ENCODE measurements at regions not wholly inside any gene's neighbourhood (a gene's known extent, or its start where the extent isn't known, plus 50 kb on each side); places are given as distances from the start of the nearest gene placed in this dataset.

- Histone ChIP-seq H2AFZ (ENCODE audit: low read depth, low read length) (no peak overlapping the region), H3K27ac (ENCODE audit: extremely low read depth, low read depth, low read length) (no peak overlapping the region), H3K9me3 (replicated peaks; ENCODE audit: control insufficient read depth, insufficient read depth, low read depth, low read length) (no peaks in the 10 kb centered on the region), H3K4me2 (ENCODE audit: insufficient read depth, low read length) (no peak overlapping the region), H3K4me3 (no peak overlapping the region), H3K36me3 (ENCODE audit: control insufficient read depth, insufficient read depth, low read length) (no peaks in the 10 kb centered on the region), H4K20me1 (replicated peaks; ENCODE audit: control insufficient read depth, insufficient read depth, low read length) (no peaks in the 10 kb centered on the region), H3K27me3 (ENCODE audit: control insufficient read depth in 2 of 2, insufficient read depth in 2 of 2, low read length in 2 of 2) (peaks cover 0 to 5% of the 10 kb centered on the region in 2 experiments; a peak in 1 of 5 replicates), H3K4me1 (replicated peaks in 1 of 2; ENCODE audit: control insufficient read depth in 2 of 2, insufficient read depth in 2 of 2, low read length in 2 of 2) (no peaks in the 10 kb centered on the region), H3K9ac (ENCODE audit: insufficient read depth in 1 of 2, low read depth in 2 of 2, low read length in 2 of 2) (no peak overlapping the region), H3K9me1 (ENCODE audit: control insufficient read depth, insufficient read depth, low read length) (no peaks in the 10 kb centered on the region), H3K79me2 (ENCODE audit: control insufficient read depth, insufficient read depth, low read length) (no peaks in the 10 kb centered on the region)
- ATAC-seq (no peak), DNase-seq (ENCODE audit: extremely low read depth in 1 of 4, low spot score in 3 of 4) (no peak), FAIRE-seq (no peak)
- in situ Hi-C loops (cut with MboI) = no loop called here
- intact Hi-C loops (cut with micrococcal nuclease) = no loop called here
- ChIA-PET CTCF (ENCODE audit: low intra/inter-chr PET ratio) (no interaction called here), POLR2A (no interaction called here)
- no TSS peak for BruUV-seq (replicated peaks)
- 0% methylated on average over 7 of the region's 7 CpGs for WGBS (ENCODE audit: insufficient coverage, low coverage, missing lambda C conversion rate)
- TF ChIP-seq, protein P1, sequence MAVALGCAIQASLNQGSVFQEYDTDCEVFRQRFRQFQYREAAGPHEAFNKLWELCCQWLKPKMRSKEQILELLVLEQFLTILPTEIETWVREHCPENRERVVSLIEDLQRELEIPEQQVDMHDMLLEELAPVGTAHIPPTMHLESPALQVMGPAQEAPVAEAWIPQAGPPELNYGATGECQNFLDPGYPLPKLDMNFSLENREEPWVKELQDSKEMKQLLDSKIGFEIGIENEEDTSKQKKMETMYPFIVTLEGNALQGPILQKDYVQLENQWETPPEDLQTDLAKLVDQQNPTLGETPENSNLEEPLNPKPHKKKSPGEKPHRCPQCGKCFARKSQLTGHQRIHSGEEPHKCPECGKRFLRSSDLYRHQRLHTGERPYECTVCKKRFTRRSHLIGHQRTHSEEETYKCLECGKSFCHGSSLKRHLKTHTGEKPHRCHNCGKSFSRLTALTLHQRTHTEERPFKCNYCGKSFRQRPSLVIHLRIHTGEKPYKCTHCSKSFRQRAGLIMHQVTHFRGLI (CRISPR knock-in tag; IDR thresholded peaks at IDR 0.05) = no peak
- TF ChIP-seq ZNF76 (CRISPR knock-in tag; IDR thresholded peaks at IDR 0.05; ENCODE audit: borderline replicate concordance) (no peak), NONO (IDR thresholded peaks at IDR 0.05; ENCODE audit: low read depth in 2 of 2, low read length in 1 of 2) (no peak)
Observed at GRCh38 chr2:129080715-129081476, 762.2 kb upstream of the HS6ST1 start.

GRCh38 chr2:129085386-129085785 lies 766.7 kb upstream of the HS6ST1 start:
- Histone ChIP-seq H3K4me2 (ENCODE audit: insufficient read depth, low read length) (no peak overlapping the region), H3K36me3 (ENCODE audit: control insufficient read depth, insufficient read depth, low read length) (no peaks in the 10 kb centered on the region), H3K27me3 (ENCODE audit: control insufficient read depth in 2 of 2, insufficient read depth in 2 of 2, low read length in 2 of 2) (no peaks in the 10 kb centered on the region), H3K9ac (ENCODE audit: insufficient read depth in 1 of 2, low read depth in 2 of 2, low read length in 2 of 2) (no peak overlapping the region), H3K4me1 (replicated peaks in 1 of 2; ENCODE audit: control insufficient read depth in 2 of 2, insufficient read depth in 2 of 2, low read length in 2 of 2) (no peaks in the 10 kb centered on the region), H3K9me1 (ENCODE audit: control insufficient read depth, insufficient read depth, low read length) (no peaks in the 10 kb centered on the region), H2AFZ (ENCODE audit: low read depth, low read length) (no peak overlapping the region), H3K9me3 (replicated peaks; ENCODE audit: control insufficient read depth, insufficient read depth, low read depth, low read length) (no peaks in the 10 kb centered on the region), H4K20me1 (replicated peaks; ENCODE audit: control insufficient read depth, insufficient read depth, low read length) (no peaks in the 10 kb centered on the region), H3K27ac (ENCODE audit: extremely low read depth, low read depth, low read length) (no peak overlapping the region), H3K79me2 (ENCODE audit: control insufficient read depth, insufficient read depth, low read length) (no peaks in the 10 kb centered on the region), H3K4me3 (no peak overlapping the region)
- ChIA-PET POLR2A (no interaction called here), CTCF (ENCODE audit: low intra/inter-chr PET ratio) (no interaction called here)
- no TSS peak for BruUV-seq (replicated peaks)
- no peak for DNase-seq (ENCODE audit: extremely low read depth in 1 of 4, low spot score in 3 of 4)
- intact Hi-C loops (cut with micrococcal nuclease) = no loop called here
- in situ Hi-C loops (cut with MboI) = no loop called here
- ATAC-seq = no peak
- no peak for FAIRE-seq
- WGBS (ENCODE audit: insufficient coverage, low coverage, missing lambda C conversion rate) = 0% methylated on average over 3 of the region's 3 CpGs
- TF ChIP-seq CREB1 (IDR thresholded peaks at IDR 0.05) (no peak), CREB1 (CRISPR knock-in tag; IDR thresholded peaks at IDR 0.05) (no peak), THRAP3 (IDR thresholded peaks at IDR 0.05; ENCODE audit: borderline replicate concordance) (no peak), ESRRA (IDR thresholded peaks at IDR 0.05; ENCODE audit: borderline replicate concordance, low read depth) (no peak), MCM7 (IDR thresholded peaks at IDR 0.05) (no peak), ID3 (CRISPR knock-in tag; IDR thresholded peaks at IDR 0.05) (no peak), ID3 (tag; IDR thresholded peaks at IDR 0.05) (no peak)
- TF ChIP-seq, protein P2, sequence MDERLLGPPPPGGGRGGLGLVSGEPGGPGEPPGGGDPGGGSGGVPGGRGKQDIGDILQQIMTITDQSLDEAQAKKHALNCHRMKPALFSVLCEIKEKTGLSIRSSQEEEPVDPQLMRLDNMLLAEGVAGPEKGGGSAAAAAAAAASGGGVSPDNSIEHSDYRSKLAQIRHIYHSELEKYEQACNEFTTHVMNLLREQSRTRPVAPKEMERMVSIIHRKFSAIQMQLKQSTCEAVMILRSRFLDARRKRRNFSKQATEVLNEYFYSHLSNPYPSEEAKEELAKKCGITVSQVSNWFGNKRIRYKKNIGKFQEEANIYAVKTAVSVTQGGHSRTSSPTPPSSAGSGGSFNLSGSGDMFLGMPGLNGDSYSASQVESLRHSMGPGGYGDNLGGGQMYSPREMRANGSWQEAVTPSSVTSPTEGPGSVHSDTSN (CRISPR knock-in tag; IDR thresholded peaks at IDR 0.05; ENCODE audit: low read depth) = no peak
- TF ChIP-seq, protein P2 (tag; conservative IDR thresholded peaks at IDR 0.05; ENCODE audit: low read depth) = no peak
